OCI-LY7 (cell line): ENCODE measurements at regions not wholly inside any gene's neighbourhood (a gene's known extent, or its start where the extent isn't known, plus 50 kb on each side); places are given as distances from the start of the nearest gene placed in this dataset.

ENCODE experiments used
- BruUV-seq: library from RNA; stranded (reverse); fragments of 400-500 nt; replicated peaks from 2 replicates; lab custom pipeline; 2021; lab: Mats Ljungman, UMichigan
- CTCF ChIA-PET: fragments of 300-600 bp; sonication (Branson Sonifier 250); formaldehyde crosslinking; loops from one replicate; lab custom pipeline; 2022; ENCODE audit warnings: antibody characterized with exemption; ENCODE audit not compliant: unreplicated experiment; lab: Charles Lee
- POLR2A ChIA-PET: fragments of 300-600 bp; sonication (Branson Sonifier 250); formaldehyde crosslinking; loops from one replicate; lab custom pipeline; 2022; ENCODE audit warnings: antibody characterized with exemption; lab: Charles Lee
- DNase-seq: peaks from one replicate; pipeline ENCODE4 v3.0.0-alpha.2; 2015; ENCODE audit warnings: low spot score
- H2AFZ ChIP-seq: fragments of 200-600 bp; sonication (generic), shearing (Covaris generic); 2 replicates; pipeline ENCODE4 v1.6.1; 2014; ENCODE audit warnings: mild to moderate bottlenecking, antibody characterized with exemption, low read length, moderate library complexity
- H3K27ac ChIP-seq: fragments of 200-600 bp; sonication (generic); 2 replicates; pipeline ENCODE4 v1.5.1; 2014; ENCODE audit warnings: mixed run types, low read depth, mild to moderate bottlenecking, moderate library complexity, low read length, inconsistent platforms; ENCODE audit not compliant: poor library complexity, severe bottlenecking
- H3K36me3 ChIP-seq: fragments of 200-600 bp; sonication (generic); 2 replicates; pipeline ENCODE4 v1.6.1; 2014; ENCODE audit warnings: mild to moderate bottlenecking, antibody characterized with exemption, low read length, moderate library complexity, mixed read lengths; ENCODE audit not compliant: insufficient read depth
- H3K4me1 ChIP-seq: fragments of 200-600 bp; sonication (generic); 2 replicates; pipeline ENCODE4 v1.5.1; 2014; ENCODE audit warnings: mild to moderate bottlenecking, low read length; ENCODE audit not compliant: insufficient read depth, poor library complexity, severe bottlenecking
- H3K4me2 ChIP-seq: fragments of 200-600 bp; sonication (generic); 2 replicates; pipeline ENCODE4 v1.6.1; 2014; ENCODE audit warnings: mild to moderate bottlenecking, low read length
- H3K4me3 ChIP-seq: fragments of 200-600 bp; sonication (generic); 2 replicates; pipeline ENCODE4 v1.5.1; 2014; ENCODE audit warnings: mild to moderate bottlenecking, low read depth, low read length; ENCODE audit not compliant: poor library complexity, severe bottlenecking
- H3K79me2 ChIP-seq: fragments of 200-600 bp; sonication (generic); 2 replicates; pipeline ENCODE4 v1.6.1; 2016; ENCODE audit warnings: low read depth, mild to moderate bottlenecking, low read length, moderate library complexity, mixed read lengths; ENCODE audit not compliant: insufficient read depth
- H3K9me2 ChIP-seq: fragments of 200-600 bp; sonication (generic); 2 replicates; pipeline ENCODE4 v1.6.1; 2016; ENCODE audit warnings: mild to moderate bottlenecking, low read length, mixed read lengths; ENCODE audit not compliant: insufficient read depth
- H3K9me3 ChIP-seq: fragments of 200-600 bp; sonication (generic); 2 replicates; pipeline ENCODE4 v1.6.1; 2014; ENCODE audit warnings: mild to moderate bottlenecking, mixed run types, low read length, mixed read lengths
- H4K20me1 ChIP-seq: fragments of 200-600 bp; sonication (generic); 2 replicates; pipeline ENCODE4 v1.6.1; 2014; ENCODE audit warnings: mild to moderate bottlenecking, antibody characterized with exemption, low read length, moderate library complexity, mixed read lengths; ENCODE audit not compliant: insufficient read depth
- EZH2phosphoT487 ChIP-seq: fragments of 200-600 bp; sonication (generic); IDR thresholded peaks from 2 replicates; pipeline ENCODE4 v1.6.1; 2018; ENCODE audit warnings: low read depth, borderline replicate concordance, mild to moderate bottlenecking, mixed run types, antibody characterized with exemption, low read length, moderate library complexity, mixed read lengths
- intact Hi-C: fragments of 100-400 bp; cut with micrococcal nuclease; formaldehyde crosslinking; loops from one replicate; pipeline ENCODE4 v1.10.0; 2022; ENCODE audit not compliant: unreplicated experiment
- TF ChIP-seq, protein P1 (sequence below): fragments of 200-600 bp; sonication (generic); conservative IDR thresholded peaks from 2 replicates; pipeline ENCODE4 v1.5.1; 2014; ENCODE audit warnings: mild to moderate bottlenecking, antibody characterized with exemption, low read length, moderate library complexity, mixed read lengths

DNA sequence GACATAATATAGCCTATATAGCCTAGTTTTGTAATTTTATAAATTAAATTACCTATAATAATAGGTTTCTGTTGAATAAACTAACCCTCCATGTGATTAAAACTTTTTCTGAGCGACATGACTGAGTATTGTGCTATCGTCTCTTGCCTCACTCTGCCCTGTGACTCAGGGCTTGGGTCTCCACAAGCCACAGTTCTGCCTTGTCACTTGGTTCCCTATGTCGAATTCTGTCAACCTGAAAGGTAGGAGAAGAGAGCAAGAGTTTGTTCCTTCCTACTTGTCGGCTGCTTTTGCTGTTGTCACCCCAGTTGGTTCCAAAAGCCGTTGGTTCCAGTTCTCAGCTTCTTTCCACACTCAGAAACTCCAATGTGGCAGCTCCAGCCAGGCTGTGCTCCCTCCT is 285.9 kb downstream of the PSAT1 start:
- no peaks in the 10 kb centered on the region for H3K4me1 ChIP-seq
- no peak overlapping the region for H3K4me2 ChIP-seq
- BruUV-seq = no TSS peak
- H4K20me1 ChIP-seq = no peaks in the 10 kb centered on the region
- no peaks in the 10 kb centered on the region for H3K9me2 ChIP-seq
- TF ChIP-seq, protein P1, sequence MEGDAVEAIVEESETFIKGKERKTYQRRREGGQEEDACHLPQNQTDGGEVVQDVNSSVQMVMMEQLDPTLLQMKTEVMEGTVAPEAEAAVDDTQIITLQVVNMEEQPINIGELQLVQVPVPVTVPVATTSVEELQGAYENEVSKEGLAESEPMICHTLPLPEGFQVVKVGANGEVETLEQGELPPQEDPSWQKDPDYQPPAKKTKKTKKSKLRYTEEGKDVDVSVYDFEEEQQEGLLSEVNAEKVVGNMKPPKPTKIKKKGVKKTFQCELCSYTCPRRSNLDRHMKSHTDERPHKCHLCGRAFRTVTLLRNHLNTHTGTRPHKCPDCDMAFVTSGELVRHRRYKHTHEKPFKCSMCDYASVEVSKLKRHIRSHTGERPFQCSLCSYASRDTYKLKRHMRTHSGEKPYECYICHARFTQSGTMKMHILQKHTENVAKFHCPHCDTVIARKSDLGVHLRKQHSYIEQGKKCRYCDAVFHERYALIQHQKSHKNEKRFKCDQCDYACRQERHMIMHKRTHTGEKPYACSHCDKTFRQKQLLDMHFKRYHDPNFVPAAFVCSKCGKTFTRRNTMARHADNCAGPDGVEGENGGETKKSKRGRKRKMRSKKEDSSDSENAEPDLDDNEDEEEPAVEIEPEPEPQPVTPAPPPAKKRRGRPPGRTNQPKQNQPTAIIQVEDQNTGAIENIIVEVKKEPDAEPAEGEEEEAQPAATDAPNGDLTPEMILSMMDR = no peak
- TF ChIP-seq EZH2phosphoT487 = no peak
- H2AFZ ChIP-seq = no peak overlapping the region
- no peaks in the 10 kb centered on the region for H3K9me3 ChIP-seq
- H3K27ac ChIP-seq = no peak overlapping the region
- CTCF ChIA-PET = no interaction called here
- H3K36me3 ChIP-seq = no peaks in the 10 kb centered on the region
- no peaks in the 10 kb centered on the region for H3K79me2 ChIP-seq
- H3K4me3 ChIP-seq = no peak overlapping the region
- intact Hi-C loops = no loop called here
- DNase-seq = no peak
- POLR2A ChIA-PET = no interaction called here

DNA sequence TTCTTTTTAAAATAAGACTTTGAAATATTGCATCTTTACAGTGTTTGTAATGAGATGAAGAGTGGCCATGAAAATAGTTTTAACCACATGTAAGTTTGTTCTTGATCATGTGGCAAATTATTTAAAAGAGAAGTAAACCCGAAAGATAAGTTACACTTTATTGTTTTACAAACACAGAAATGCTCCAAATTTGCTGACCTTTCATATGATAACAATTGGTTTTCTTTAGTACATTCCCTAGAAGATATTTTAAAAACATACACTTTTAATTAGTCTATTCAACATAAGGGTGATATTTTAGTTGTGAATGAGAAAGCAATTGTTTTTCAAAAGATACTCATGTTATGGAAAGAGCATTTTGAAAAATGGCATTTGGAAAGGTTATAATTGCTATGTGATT is 287.7 kb downstream of the PSAT1 start:
- ChIA-PET POLR2A (no interaction called here), CTCF (no interaction called here)
- H3K4me1 ChIP-seq = no peaks in the 10 kb centered on the region
- no peak overlapping the region for H3K4me2 ChIP-seq
- H3K27ac ChIP-seq = no peak overlapping the region
- H4K20me1 ChIP-seq = no peaks in the 10 kb centered on the region
- TF ChIP-seq, protein P1 = no peak
- no peak for TF ChIP-seq EZH2phosphoT487
- no peak for DNase-seq
- no peaks in the 10 kb centered on the region for H3K36me3 ChIP-seq
- H3K79me2 ChIP-seq = no peaks in the 10 kb centered on the region
- H2AFZ ChIP-seq = no peak overlapping the region
- no peaks in the 10 kb centered on the region for H3K9me3 ChIP-seq
- no TSS peak for BruUV-seq
- H3K4me3 ChIP-seq = no peak overlapping the region
- H3K9me2 ChIP-seq = no peaks in the 10 kb centered on the region
- intact Hi-C loops = no loop called here

DNA sequence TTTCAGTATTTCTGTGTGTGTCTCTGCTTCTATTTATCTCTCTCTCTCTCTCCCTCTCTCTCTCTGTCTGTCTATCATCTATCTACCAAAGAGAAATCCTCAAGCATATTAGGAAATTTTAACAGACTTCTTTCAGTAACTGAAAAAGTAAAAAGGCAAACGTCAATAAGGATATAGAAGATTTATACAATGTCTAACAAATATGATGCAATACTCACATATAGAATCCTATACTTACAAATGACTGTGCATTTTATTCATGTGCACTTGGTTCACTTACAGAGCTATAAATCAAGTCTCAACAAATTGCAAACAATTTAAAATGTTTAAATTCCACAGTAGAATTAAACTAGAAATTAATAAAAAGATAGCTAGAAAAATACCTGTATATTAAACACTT is 289.0 kb downstream of the PSAT1 start:
- ChIA-PET CTCF (no interaction called here), POLR2A (no interaction called here)
- Histone ChIP-seq H4K20me1 (no peaks in the 10 kb centered on the region), H3K79me2 (no peaks in the 10 kb centered on the region), H3K9me2 (no peaks in the 10 kb centered on the region), H3K27ac (no peak overlapping the region), H3K4me3 (no peak overlapping the region), H3K36me3 (no peaks in the 10 kb centered on the region), H3K9me3 (no peaks in the 10 kb centered on the region), H2AFZ (no peak overlapping the region), H3K4me1 (no peaks in the 10 kb centered on the region), H3K4me2 (no peak overlapping the region)
- DNase-seq = no peak
- TF ChIP-seq, protein P1 = no peak
- intact Hi-C loops = no loop called here
- no TSS peak for BruUV-seq
